ENCODE measurements at regions not wholly inside any gene's neighbourhood (a gene's known extent, or its start where the extent isn't known, plus 50 kb on each side); places are given as distances from the start of the nearest gene placed in this dataset.

- Histone ChIP-seq H4K20me1 (ENCODE audit: insufficient read depth, low read length) (no peaks in the 10 kb centered on the region), H3K79me2 (ENCODE audit: insufficient read depth, low read depth, low read length) (no peaks in the 10 kb centered on the region), H3K36me3 (ENCODE audit: insufficient read depth, low read length) (no peaks in the 10 kb centered on the region), H3K4me3 (ENCODE audit: low read depth, low read length, poor library complexity, severe bottlenecking) (no peak overlapping the region), H3K4me2 (ENCODE audit: low read length) (no peak overlapping the region), H3K4me1 (ENCODE audit: insufficient read depth, low read length, poor library complexity, severe bottlenecking) (no peaks in the 10 kb centered on the region), H3K9me2 (ENCODE audit: insufficient read depth, low read length) (no peaks in the 10 kb centered on the region), H3K9me3 (ENCODE audit: low read length) (no peaks in the 10 kb centered on the region), H3K27ac (ENCODE audit: low read depth, low read length, poor library complexity, severe bottlenecking) (no peak overlapping the region), H2AFZ (ENCODE audit: low read length) (no peak overlapping the region)
- intact Hi-C loops (cut with micrococcal nuclease; ENCODE audit: unreplicated experiment): no loop called here
- TF ChIP-seq, protein P1, sequence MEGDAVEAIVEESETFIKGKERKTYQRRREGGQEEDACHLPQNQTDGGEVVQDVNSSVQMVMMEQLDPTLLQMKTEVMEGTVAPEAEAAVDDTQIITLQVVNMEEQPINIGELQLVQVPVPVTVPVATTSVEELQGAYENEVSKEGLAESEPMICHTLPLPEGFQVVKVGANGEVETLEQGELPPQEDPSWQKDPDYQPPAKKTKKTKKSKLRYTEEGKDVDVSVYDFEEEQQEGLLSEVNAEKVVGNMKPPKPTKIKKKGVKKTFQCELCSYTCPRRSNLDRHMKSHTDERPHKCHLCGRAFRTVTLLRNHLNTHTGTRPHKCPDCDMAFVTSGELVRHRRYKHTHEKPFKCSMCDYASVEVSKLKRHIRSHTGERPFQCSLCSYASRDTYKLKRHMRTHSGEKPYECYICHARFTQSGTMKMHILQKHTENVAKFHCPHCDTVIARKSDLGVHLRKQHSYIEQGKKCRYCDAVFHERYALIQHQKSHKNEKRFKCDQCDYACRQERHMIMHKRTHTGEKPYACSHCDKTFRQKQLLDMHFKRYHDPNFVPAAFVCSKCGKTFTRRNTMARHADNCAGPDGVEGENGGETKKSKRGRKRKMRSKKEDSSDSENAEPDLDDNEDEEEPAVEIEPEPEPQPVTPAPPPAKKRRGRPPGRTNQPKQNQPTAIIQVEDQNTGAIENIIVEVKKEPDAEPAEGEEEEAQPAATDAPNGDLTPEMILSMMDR (conservative IDR thresholded peaks at IDR 0.05; ENCODE audit: low read length): no peak
- no peak for TF ChIP-seq EZH2phosphoT487 (IDR thresholded peaks at IDR 0.05; ENCODE audit: borderline replicate concordance, low read depth, low read length)
- no TSS peak for BruUV-seq (replicated peaks)
- ChIA-PET CTCF (ENCODE audit: unreplicated experiment) (no interaction called here), POLR2A (interaction anchor here (0.6 kb wide), 1 partner anchor 93 kb away, joined by 4 read pairs; no protein-coding TSS in a partner anchor)
- no peak for DNase-seq (ENCODE audit: low spot score)
These were observed 158.7 kb downstream of the TMEM167A start for GRCh38 chr5:82918311-82919031.

DNA sequence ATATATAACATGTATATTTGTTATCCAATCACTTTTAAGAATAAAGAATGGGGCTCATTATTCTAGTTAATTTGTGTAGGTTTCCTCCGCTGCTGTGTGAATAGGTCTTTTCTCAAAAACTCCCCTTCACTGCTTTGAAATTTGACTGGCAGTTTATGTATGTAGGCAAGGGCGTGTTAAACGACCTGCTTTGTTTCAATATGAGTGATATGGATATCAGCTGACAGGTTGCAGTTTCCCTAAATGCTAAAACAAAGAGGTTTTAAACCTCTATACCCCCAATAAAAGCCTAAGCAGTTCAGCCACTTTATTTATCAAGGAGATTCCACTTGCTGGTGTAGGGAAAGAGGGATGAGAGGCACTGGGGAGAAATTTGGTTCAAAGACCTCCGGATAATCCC, 159.6 kb downstream of the TMEM167A start:
- no peak for TF ChIP-seq EZH2phosphoT487 (IDR thresholded peaks at IDR 0.05; ENCODE audit: borderline replicate concordance, low read depth, low read length)
- TF ChIP-seq, protein P1 (conservative IDR thresholded peaks at IDR 0.05; ENCODE audit: low read length): no peak
- intact Hi-C loops (cut with micrococcal nuclease; ENCODE audit: unreplicated experiment): no loop called here
- POLR2A ChIA-PET: no interaction called here
- H3K9me2 ChIP-seq (ENCODE audit: insufficient read depth, low read length): no peaks in the 10 kb centered on the region
- DNase-seq (ENCODE audit: low spot score): no peak
- no peak overlapping the region for H2AFZ ChIP-seq (ENCODE audit: low read length)
- H3K36me3 ChIP-seq (ENCODE audit: insufficient read depth, low read length): no peaks in the 10 kb centered on the region
- H3K4me3 ChIP-seq (ENCODE audit: low read depth, low read length, poor library complexity, severe bottlenecking): no peak overlapping the region
- no peaks in the 10 kb centered on the region for H3K9me3 ChIP-seq (ENCODE audit: low read length)
- CTCF ChIA-PET (ENCODE audit: unreplicated experiment): no interaction called here
- H4K20me1 ChIP-seq (ENCODE audit: insufficient read depth, low read length): no peaks in the 10 kb centered on the region
- no TSS peak for BruUV-seq (replicated peaks)
- H3K4me1 ChIP-seq (ENCODE audit: insufficient read depth, low read length, poor library complexity, severe bottlenecking): no peaks in the 10 kb centered on the region
- H3K79me2 ChIP-seq (ENCODE audit: insufficient read depth, low read depth, low read length): no peaks in the 10 kb centered on the region
- no peak overlapping the region for H3K27ac ChIP-seq (ENCODE audit: low read depth, low read length, poor library complexity, severe bottlenecking)
- no peak overlapping the region for H3K4me2 ChIP-seq (ENCODE audit: low read length)

DNA sequence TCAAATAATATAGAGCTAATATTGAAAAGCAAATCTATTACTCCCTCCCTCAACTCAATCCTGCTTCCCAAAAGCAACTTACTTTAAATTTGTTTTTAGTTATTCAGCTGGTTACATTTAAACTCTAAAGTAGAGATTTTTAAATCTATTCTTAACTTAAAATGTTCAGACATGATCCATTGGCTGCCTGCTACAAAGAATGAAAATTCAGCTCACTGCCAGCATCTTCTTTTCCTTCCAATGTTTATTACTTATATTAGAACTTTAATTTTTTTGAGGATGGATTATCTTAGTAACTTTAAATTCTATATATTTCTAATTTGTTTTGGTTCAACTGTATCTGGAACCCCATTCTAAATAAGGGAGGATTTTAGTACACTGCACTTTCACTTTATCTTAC, 163.2 kb downstream of the TMEM167A start:
- intact Hi-C loops (cut with micrococcal nuclease; ENCODE audit: unreplicated experiment): no loop called here
- no peak for DNase-seq (ENCODE audit: low spot score)
- CTCF ChIA-PET (ENCODE audit: unreplicated experiment): no interaction called here

More for the DNA sequence above, 163.2 kb downstream of the TMEM167A start:
- no peak overlapping the region for H3K4me3 ChIP-seq (ENCODE audit: low read depth, low read length, poor library complexity, severe bottlenecking)
- H2AFZ ChIP-seq (ENCODE audit: low read length): no peak overlapping the region
- TF ChIP-seq EZH2phosphoT487 (IDR thresholded peaks at IDR 0.05; ENCODE audit: borderline replicate concordance, low read depth, low read length): no peak
- TF ChIP-seq, protein P1 (conservative IDR thresholded peaks at IDR 0.05; ENCODE audit: low read length): no peak
- BruUV-seq (replicated peaks): no TSS peak
- H3K4me1 ChIP-seq (ENCODE audit: insufficient read depth, low read length, poor library complexity, severe bottlenecking): no peaks in the 10 kb centered on the region
- H4K20me1 ChIP-seq (ENCODE audit: insufficient read depth, low read length): no peaks in the 10 kb centered on the region
- H3K79me2 ChIP-seq (ENCODE audit: insufficient read depth, low read depth, low read length): no peaks in the 10 kb centered on the region
- POLR2A ChIA-PET: no interaction called here
- no peaks in the 10 kb centered on the region for H3K36me3 ChIP-seq (ENCODE audit: insufficient read depth, low read length)
- H3K9me2 ChIP-seq (ENCODE audit: insufficient read depth, low read length): no peaks in the 10 kb centered on the region
- no peaks in the 10 kb centered on the region for H3K9me3 ChIP-seq (ENCODE audit: low read length)
- H3K4me2 ChIP-seq (ENCODE audit: low read length): no peak overlapping the region
- H3K27ac ChIP-seq (ENCODE audit: low read depth, low read length, poor library complexity, severe bottlenecking): no peak overlapping the region
